Inflammatory macrophage (primary cell): ENCODE measurements at regions not wholly inside any gene's neighbourhood (a gene's known extent, or its start where the extent isn't known, plus 50 kb on each side); places are given as distances from the start of the nearest gene placed in this dataset.
"Not testable (repeated sequence)": the region's sequence is repeated elsewhere in the genome, so short reads cannot be mapped to it uniquely, and the experiment has no call there.

Experiments
- DNase-seq, 2 donors: peaks; one replicate each; pipeline ENCODE4 v3.0.0-alpha.2; 2020 to 2022

DNA sequence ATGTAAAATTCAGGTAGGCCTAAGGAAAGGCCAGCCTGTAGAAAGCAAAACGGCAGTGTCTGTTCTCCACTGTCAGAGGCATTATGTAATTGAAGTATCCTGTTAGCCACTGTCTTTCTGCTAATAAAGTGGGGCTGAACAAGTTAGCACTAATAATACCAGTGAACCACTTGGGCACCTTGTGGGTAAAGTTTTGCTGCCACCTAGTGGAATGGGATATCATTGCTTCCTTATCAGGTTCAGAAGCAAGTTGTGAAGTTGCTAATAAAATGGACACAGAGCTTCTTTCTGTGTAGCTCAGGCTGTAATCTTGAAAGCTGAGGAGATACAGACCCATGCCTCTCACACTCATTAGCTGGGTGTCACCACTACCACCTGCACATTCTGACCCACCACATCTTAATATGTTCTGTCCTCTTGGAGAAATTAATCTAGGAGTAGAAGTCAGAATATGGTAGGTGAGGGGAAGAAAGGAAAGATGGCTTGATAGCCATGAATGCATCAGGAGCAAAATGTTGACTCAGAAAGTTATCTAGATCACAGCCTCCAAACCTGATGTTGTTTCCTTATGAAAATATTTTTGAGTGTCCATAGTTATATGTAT, 175.1 kb downstream of the SEPTIN7 start:
- DNase-seq = peak; percentile 80

DNA sequence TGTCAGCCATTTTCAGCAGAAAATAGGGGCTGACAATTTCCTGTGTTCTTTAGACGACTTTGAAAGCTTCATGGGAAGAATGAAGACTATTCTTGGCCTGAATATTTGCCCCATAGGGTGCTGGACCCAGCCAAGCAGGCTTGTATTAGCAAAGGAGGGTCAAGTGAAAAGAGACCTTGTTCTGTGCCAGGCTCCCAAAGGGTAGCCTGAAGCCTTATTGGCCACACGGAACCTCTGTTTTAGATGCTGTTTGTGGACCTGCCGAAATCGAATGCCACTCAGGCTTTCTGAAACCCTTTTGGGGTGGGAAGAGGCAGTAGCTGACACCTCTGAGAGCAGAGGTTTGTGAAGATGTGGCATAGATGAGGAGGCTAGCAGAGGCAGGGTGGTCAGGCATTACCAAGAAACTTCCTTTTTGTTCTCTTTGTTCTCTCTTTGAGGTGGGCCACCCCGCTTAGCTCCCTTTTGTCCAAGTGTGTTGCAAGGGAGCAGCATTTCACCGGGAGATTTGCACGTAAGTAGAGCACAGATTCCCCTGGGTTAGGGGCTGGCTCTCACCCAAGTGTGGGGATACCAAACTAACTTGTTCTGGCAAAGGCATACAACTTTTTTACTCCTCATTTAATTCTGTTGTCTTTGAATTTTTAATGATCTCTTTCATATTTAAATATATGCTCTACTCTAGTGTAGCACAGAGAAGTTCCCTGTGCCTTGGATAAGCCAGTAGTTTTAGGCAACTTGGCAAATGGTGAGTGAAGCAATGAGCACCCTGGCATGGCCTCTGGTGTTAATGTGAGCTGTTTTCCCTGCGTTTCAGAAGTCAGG, 174.0 kb upstream of the EEPD1 start:
- not testable (repeated sequence) for DNase-seq

DNA sequence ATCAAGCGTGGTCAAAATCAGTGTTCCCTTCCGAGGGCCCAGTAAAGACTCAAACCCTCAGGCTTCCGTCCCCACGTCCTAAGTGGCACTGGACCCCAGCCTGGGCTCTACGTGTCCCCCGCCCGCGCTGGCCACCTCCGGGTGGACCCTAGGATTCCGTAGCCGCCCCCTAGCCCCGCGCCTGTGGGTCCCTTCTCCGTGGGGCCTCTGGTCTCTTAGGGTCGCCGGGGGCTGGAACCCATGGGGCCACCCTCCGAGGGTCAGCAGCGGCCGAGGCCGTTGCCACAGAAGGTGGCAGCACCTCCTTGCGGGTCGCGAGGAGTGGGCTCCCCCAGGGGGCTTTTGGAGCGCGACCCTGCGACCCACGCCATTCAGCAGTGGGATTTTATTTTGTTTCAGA, 170.5 kb upstream of the EEPD1 start:
- DNase-seq = no peak

DNA sequence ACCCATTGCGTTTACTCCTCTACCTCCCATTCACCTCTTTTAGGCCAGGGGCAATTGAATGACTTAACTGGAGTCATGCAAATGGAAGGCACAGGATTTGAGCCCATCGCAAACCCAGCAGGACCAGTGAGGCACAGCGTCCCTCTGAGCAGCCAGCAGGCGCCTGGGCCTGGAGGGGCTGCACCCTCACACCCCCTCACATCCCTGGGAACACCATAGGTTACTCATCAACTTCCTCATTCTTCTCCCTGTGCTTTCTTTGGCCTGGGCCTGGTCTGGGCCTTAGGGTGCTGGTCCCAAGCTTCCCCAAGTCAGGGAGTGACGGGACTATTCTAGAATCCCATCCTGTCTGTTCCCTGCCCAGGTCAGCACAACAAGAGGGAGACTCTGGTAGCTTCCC, 169.4 kb upstream of the EEPD1 start:
- DNase-seq = peak in 1 of 2 donors; percentile 37

DNA sequence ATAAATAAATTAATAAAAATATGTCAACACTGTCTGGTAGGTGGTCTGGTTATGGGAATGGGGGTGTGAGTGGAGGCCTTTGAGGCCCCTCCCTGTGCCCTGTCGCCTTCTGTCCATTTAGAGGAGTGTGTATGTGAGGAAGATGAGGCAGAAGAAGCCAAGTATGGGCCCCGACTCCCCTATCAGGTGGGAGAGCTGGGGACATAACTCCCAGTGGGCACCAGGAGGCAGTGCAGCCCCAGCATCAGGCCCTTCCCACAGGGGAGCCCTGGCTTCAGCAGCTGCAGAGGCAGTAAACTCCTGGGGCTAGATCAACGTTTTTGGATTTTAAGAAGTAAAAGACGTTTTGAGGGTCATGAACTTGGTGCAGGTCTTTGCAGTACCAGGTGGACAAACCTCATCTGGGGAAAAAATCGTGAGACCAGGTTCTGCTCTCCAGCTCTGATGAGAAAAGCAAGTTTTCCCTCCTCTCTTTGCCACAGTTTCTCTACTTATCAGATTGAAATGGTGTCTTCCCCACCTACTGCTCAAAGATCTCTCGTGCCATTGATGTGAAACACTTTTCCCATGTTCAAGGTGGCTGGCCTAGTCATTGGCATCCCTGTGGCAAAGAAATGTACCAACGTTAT, 167.8 kb upstream of the EEPD1 start:
- peak; percentile 75 to 85 for DNase-seq

DNA sequence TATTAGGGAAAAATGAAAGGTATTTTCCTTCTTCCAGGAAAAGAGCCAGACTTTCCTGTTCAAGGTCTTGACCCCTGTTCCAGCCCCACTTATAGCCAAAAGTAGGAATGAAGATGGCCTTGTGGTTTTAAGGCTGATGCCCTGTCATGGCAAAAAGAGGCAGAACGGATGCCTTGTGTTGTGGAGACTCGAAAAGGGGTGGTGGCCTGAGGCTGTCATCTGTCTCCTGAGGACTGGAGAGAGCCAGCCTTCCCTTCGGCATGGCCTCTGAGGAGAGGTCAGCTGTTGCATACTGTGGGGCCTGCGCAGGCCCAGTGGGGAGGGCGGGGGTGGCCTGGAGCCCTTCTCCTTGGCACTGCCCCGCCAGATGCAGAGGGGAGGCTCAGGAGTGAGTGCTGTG, 166.0 kb upstream of the EEPD1 start:
- no peak for DNase-seq

DNA sequence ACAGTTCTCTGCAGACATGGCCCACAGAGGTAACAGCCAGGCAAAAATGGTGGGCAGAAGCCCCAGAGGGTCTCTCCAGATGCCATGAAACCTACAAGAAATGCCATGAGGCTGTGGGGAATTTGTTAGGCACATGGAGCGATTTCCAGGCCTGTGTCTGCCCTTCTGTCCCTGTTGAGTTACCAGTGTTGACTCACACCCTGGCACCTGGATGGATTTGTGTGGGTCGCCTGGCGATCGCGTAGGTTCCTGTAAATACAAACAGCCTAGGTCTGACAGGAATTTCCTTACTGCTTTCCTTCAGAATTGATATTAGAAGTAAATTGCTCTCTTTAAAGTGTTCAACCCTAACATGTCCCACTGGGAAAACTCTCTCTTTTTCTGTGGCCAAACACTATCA, 164.9 kb upstream of the EEPD1 start:
- DNase-seq = no peak

DNA sequence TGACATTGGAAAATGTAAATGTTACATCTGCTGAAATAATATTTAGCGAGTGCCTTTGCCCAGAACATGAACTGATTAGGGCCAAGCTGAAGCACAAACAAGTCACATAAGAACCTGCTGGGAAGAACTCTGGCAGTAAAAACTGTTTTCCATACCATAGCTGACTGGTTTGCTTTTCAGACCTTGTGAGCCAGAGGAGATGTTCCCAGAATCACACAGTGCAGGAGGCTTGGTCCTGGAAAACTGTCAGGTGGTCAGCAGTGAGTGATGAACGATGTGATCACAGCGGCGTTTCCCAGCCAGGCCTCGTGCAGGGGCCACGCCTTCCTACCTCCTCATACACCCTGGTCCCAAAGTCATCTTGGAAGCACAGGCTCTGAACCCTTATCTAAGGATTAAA, 164.2 kb upstream of the EEPD1 start:
- no peak for DNase-seq

DNA sequence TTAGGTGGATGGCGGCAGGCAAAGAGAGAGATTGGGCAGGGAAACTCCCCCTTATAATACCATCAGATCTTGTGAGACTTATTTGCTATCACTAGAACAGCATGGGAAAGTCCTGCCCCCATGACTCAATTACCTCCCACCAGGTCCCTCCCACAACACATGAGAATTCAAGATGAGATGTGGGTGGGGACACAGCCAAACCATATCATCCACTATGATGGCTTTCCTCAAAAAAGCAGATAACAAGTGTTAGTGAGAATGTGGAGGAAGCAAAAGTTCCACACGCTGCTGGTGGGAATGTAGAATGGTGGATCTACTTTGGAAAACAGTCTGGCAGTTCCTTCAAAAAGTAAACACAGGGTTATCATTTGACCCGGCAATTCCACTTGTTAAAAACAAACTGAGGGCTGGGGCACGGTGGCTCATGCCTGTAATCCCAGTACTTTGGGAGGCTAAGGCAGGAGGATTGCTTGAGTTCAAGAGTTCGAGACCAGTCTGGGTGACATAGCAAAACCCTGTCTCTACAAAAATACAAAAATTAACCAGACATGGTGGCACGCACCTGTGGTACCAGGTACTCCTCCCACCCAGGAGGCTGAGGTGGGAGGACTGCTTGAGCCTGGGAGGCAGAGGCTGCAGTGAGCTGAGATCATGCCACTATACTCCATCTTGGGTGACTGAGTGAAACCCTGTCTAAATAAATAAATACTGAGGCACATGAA, 161.4 kb upstream of the EEPD1 start:
- DNase-seq = peak in 1 of 2 donors; percentile 40

DNA sequence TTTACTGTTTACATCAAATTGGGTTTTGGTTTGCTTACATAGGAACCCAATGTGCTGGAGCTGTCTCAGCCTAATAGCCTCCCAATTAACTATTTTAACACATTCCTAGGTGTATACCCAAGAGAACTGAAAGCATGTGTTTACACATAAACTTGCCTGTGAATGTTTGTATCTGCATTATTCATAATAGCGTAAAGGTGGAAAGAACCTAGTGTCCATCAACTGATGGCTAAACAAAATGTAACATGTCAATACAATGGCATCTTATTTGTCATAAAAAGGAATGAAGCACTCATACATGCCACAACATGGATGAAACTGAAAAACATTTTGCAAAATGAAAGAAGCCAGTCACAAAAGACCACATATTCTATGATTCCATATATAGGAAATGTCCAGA, 160.6 kb upstream of the EEPD1 start:
- DNase-seq = no peak

DNA sequence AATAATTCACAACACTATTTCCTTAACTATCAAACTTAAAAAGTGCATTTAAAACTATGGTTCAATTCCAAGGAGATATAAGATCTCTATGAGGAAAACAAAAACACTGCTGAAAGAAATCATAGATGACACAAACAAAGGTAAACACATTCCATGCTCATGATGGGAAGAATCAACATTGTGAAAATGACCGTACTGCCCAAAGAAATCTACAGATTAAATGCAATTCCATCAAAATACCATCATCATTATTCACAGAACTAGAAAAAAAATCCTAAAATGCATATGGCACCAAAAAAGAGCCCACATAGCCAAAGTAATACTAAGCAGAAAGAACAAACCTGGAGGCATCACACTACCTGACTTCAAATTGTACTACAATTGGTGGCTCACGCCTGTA, 159.9 kb upstream of the EEPD1 start:
- DNase-seq = no peak

DNA sequence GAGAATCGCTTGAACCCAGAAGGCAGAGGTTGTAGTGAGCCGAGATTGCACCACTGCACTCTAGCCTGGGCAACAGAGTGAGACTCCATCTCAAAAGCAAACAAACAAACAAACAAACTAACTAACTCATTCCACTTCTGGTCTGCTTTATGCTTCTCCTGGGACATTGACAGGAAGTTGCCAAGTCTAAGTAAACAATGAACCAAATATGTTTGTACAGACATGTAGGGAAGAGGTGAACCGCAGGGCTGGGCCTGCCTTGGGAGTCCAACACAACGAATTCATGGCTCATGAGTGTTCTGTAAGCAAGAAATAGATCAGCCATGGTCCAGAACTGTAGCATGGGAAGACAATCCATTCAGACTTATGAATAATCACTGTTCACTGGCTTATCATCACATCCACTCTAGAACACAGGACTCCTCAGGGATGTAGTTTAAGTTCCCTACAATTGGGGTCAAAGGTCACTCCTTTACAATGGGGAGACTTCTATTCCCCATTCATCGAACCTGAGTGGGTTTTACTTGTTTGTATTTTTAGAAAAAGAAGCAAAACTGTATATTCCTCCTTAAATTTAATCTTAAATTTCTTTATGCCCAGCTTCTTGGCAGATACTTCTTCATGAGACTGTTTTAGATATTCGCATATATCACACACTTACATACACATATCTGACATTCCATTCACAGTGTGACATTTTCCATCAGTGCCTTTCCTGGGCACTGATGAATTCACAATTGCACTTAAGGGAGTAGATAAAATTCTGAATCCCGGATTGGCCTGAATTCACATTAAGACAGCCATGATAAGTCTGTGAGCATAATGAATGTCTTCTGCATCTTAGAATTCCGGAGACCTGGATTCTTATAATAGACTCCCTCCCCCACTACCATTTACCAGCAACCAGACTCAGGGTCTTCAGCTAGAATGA, 159.1 kb upstream of the EEPD1 start:
- no peak for DNase-seq

DNA sequence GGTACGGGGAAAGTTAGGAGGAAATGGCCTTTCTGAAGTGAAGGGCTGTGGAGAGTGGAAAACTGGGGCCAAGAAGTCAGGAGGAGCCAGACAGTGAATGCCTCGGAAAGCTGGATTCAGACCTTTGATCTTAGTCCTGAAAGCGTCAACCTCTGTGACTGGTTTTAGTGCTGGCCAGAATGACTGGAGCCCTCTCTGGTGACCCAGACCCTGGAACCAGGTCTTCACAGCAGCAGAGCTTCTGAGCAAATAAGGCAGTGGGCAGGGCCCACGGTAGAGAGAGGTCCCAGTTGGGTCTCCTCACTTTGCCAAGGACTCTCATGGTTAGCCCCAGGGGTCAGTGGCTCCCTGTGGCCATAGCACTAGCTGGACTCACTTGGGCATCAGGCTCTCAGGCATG, 157.7 kb upstream of the EEPD1 start:
- DNase-seq = no peak

DNA sequence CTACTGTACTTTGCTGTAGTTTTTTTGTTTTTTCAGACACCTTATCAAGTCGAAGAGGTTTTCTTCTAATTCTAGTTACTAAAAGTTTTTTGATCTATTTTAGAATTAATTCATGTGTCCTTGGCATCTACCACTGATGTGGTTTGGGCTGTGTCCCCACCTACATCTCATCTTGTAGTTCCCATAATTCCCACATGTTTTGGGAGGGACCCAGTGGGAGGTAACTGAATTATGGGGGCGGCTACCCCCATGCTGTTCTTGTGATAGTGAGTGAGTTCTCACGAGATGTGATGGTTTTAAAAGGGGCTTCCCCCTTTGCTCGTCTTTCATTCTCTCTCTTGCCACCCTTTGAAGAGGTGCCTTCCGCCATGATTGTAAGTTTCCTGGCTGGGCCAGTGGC, 154.6 kb upstream of the EEPD1 start:
- DNase-seq = peak in 1 of 2 donors; percentile 39

DNA sequence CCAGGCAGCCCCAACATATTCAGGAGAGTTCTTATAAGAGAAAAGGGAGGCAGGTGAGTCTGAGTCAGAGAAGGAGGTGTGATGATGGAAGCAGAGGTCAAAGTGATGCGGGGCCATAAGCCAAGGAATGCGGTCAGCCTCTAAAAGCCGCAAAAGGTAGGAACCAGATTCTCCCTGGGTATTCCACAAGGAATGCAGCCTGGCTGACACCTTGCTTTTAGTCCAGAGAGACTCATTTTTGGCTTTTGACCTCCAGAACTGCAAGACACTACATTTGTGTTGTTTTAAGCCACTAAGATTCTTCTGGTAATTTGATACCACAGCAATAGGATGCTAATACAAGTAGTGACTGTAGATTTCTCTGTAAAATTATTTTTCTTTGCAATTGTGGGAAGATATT, 151.5 kb upstream of the EEPD1 start:
- DNase-seq = no peak

DNA sequence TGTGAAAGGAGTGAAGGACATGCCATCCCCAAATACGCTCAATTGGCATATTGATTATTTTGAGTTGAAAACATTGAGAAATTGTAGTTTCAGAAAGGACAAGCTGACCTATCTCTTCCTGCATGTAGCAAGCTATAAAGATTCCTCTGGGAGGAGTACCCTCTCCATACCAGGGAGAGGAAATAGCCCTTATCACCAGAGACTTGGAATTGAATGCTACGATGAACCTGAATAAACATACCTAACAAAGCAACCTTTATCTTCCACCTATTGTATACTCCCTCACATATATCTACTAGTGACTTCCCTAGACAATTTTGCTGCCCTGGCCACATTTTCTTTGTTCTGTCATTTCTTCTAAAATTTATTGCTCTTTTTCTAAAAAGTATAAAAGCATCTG, 150.2 kb upstream of the EEPD1 start:
- no peak for DNase-seq

DNA sequence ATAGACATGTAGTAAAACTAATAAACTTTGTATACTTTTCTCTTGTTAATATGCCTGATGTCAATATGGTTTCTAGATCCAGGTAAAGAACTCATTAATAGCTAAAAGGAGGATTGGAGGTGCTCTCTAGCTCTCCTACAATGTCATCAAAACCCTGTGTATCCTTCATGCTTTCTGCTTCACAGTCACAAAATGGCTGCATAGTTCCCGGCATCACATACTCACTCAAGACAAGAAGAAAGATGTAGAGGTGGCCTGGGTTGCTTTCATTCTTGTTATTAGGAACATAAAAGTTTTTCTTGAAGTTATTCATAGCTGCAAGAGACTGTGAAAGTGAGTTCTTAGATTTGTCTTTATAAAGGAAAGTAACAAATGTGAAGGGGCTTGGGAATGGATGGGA, 149.7 kb upstream of the EEPD1 start:
- DNase-seq = no peak

DNA sequence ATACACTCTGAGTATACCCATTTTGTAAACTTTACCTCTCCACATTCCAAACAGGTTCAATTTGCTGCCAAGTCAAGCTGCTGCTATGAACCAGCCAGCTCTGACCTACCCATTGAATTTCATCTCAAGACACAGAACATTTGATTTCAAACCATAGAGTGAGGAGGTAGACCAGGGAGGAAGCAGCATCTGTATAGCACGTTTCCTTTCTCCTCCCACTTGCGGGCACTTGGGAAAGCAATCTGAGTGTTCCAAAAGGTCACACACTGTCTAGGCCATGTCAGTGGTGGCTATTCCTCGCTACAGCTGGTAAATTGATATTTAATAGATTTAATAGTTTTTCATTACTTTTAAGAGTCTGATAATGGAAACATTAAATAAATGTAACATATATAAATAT, 147.8 kb upstream of the EEPD1 start:
- peak; percentile 12 to 40 for DNase-seq

DNA sequence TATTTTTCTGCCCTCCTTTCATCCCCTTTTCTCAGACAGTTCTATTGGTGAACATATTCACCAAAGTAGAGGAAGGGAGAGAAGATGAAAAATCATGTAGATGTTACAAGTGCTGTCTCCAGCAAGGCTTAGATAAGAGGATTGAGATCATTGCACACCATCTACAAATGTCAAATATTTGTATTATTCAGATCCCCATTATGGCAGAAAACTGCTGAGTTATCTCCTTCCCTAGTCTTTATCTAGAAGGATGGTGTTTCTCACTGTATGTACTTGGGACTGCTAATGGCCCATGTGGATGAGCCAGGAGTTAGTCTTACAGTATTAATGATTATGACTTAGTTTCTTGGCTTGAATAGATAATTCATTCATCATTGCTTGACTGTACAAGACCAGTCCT, 147.2 kb upstream of the EEPD1 start:
- DNase-seq = no peak

DNA sequence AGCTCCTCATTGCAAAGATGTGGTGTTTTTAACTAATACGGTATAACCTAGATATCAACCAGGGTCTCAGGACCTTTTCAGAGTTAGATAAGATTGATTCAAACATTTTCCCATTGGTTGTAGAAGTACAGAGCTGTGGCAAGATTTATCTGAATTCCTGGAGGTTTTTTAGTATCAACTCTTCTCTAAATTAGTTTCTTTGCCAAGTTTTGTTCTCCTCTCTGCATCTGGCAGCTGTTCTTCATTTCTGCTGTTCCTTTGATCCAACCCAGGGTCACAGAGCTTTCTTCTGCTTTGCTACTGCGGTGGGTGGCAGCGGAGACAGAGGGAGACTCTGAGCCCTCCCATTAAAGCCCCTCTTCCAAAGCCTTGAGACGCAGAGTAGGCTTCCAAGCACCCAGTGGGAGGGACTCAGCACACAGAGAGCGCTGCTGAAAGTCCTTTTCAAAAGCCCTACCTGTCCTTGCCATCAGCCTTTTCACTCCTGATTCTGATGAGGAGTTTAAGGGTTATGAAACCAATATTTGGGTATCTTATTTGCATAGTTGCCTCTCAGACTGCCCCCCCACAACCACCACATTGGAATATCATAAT, 146.3 kb upstream of the EEPD1 start:
- no peak for DNase-seq

DNA sequence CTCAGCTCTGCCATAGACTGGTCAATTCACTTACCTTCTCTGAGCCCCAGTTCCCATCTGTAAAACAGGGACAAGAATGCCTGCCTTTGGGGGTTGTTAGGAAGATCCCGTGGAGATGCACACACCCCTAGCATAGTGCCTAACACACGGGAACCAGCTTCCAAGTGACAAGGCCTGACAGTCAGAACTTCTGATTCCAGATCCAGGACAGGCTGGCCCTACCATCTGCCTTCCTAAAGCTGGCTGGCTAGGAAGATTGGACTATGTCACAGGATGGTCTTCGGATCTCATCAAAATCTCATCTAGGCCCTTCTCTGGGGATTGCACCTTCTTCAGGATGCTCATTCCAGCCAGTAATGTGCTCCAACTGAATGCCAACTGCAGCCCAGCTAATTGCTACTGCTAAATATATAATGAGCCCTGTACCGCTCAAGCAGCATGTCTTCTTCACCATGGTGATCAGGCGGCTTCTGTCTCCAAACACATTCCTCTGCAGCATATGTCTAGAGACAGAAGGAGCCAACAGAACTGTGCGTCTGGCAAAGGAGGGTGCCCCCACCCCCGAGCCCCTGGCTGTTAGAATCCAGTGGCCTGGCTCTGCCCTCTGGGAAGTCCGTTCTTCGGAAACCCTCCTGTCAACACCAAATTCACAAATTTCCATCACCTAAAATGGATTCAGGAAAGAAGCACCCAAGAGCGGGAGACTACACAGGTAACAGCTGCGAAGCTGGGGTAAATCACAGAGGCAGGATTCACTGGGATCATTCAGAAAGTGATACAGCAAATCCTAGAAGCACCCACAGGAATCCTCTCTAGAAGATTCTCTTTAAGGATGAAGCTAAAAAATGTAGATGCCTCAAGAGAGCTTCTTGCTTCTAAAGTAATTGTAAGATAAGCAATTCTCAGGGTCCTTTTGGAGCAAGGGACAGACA, 142.1 kb upstream of the EEPD1 start:
- DNase-seq = no peak
